SU-DHL-6 (cell line): ENCODE measurements at regions not wholly inside any gene's neighbourhood (a gene's known extent, or its start where the extent isn't known, plus 50 kb on each side); places are given as distances from the start of the nearest gene placed in this dataset.

ENCODE experiments used
- CTCF ChIP-seq: fragments of 200-600 bp; sonication (generic); IDR thresholded peaks from one replicate; pipeline ENCODE4 v1.5.1; 2017; ENCODE audit warnings: antibody characterized with exemption, mild to moderate bottlenecking, low read length, moderate library complexity; ENCODE audit not compliant: insufficient read depth, poor library complexity, severe bottlenecking
- EZH2phosphoT487 ChIP-seq: fragments of 200-600 bp; sonication (generic), shearing (Covaris generic); conservative IDR thresholded peaks from 2 replicates; pipeline ENCODE4 v1.6.1; 2018; ENCODE audit warnings: mild to moderate bottlenecking, antibody characterized with exemption, low read length, moderate library complexity, mixed read lengths

GRCh38 chr2:239826786-239827522 lies 198.2 kb downstream of the NDUFA10 start:
- no peak for TF ChIP-seq CTCF
- no peak for TF ChIP-seq EZH2phosphoT487
